Osteocyte (in vitro differentiated cells): ENCODE measurements at regions not wholly inside any gene's neighbourhood (a gene's known extent, or its start where the extent isn't known, plus 50 kb on each side); places are given as distances from the start of the nearest gene placed in this dataset.

ENCODE experiments used
- DNase-seq: peaks from one replicate; pipeline ENCODE4 v3.0.0; 2021; ENCODE audit warnings: mixed read lengths; ENCODE audit not compliant: unreplicated experiment; ENCODE audit errors: extremely low spot score
- H3K27ac Mint-ChIP-seq: one replicate; pipeline ENCODE4 v1.8.0; 2021; ENCODE audit warnings: mild to moderate bottlenecking, mixed read lengths; ENCODE audit not compliant: unreplicated experiment
- H3K27me3 Mint-ChIP-seq: one replicate; pipeline ENCODE4 v1.8.0; 2021; ENCODE audit warnings: mixed read lengths; ENCODE audit not compliant: unreplicated experiment
- H3K36me3 Mint-ChIP-seq: one replicate; pipeline ENCODE4 v1.8.0; 2021; ENCODE audit warnings: mixed read lengths; ENCODE audit not compliant: unreplicated experiment
- H3K4me1 Mint-ChIP-seq: one replicate; pipeline ENCODE4 v1.8.0; 2021; ENCODE audit warnings: mixed read lengths; ENCODE audit not compliant: unreplicated experiment
- H3K4me3 Mint-ChIP-seq: one replicate; pipeline ENCODE4 v1.8.0; 2021; ENCODE audit warnings: mild to moderate bottlenecking, moderate library complexity, mixed read lengths; ENCODE audit not compliant: unreplicated experiment
- H3K9me3 Mint-ChIP-seq: one replicate; pipeline ENCODE4 v1.8.0; 2021; ENCODE audit warnings: mixed read lengths; ENCODE audit not compliant: unreplicated experiment
- CTCF ChIP-seq: fragments of 200-600 bp; sonication (generic); IDR thresholded peaks from 2 replicates; pipeline ENCODE4 v1.5.0; 2021; ENCODE audit warnings: antibody characterized with exemption, mild to moderate bottlenecking, moderate library complexity

GRCh38 chr5:58138791-58139190 is 321.1 kb downstream of the PLK2 start:
- DNase-seq = no peak
- Mint-ChIP-seq H3K36me3 (no peaks in the 10 kb centered on the region), H3K9me3 (no peaks in the 10 kb centered on the region), H3K4me1 (peaks cover 19% of the 10 kb centered on the region), H3K27ac (no peak overlapping the region), H3K4me3 (no peak overlapping the region), H3K27me3 (no peaks in the 10 kb centered on the region)
- no peak for TF ChIP-seq CTCF

- no peaks in the 10 kb centered on the region for H3K9me3 Mint-ChIP-seq
- no peaks in the 10 kb centered on the region for H3K36me3 Mint-ChIP-seq
- no peak overlapping the region for H3K4me3 Mint-ChIP-seq
- no peaks in the 10 kb centered on the region for H3K27me3 Mint-ChIP-seq
- no peak overlapping the region for H3K27ac Mint-ChIP-seq
- DNase-seq = no peak
- TF ChIP-seq CTCF = no peak
- peaks cover 31% of the 10 kb centered on the region for H3K4me1 Mint-ChIP-seq
These were observed 323.5 kb downstream of the PLK2 start for GRCh38 chr5:58136406-58136805.

GRCh38 chr5:58135571-58136335 is 324.1 kb downstream of the PLK2 start:
- H3K4me3 Mint-ChIP-seq = no peak overlapping the region

GRCh38 chr5:58133631-58134296 is 326.1 kb downstream of the PLK2 start:
- Mint-ChIP-seq H3K27ac (peak overlapping the region; percentile 65), H3K36me3 (no peaks in the 10 kb centered on the region), H3K4me3 (peak overlapping the region; percentile 23), H3K9me3 (no peaks in the 10 kb centered on the region), H3K4me1 (peaks cover 32% of the 10 kb centered on the region), H3K27me3 (no peaks in the 10 kb centered on the region)
- TF ChIP-seq CTCF = no peak
- no peak for DNase-seq

More at GRCh38 chr5:58135571-58136335, 324.1 kb downstream of the PLK2 start:
- TF ChIP-seq CTCF = no peak
- H3K4me1 Mint-ChIP-seq = peaks cover 31% of the 10 kb centered on the region
- H3K36me3 Mint-ChIP-seq = no peaks in the 10 kb centered on the region
- no peak overlapping the region for H3K27ac Mint-ChIP-seq
- no peak for DNase-seq
- H3K9me3 Mint-ChIP-seq = no peaks in the 10 kb centered on the region
- H3K27me3 Mint-ChIP-seq = no peaks in the 10 kb centered on the region

GRCh38 chr5:58133216-58133615 is 326.7 kb downstream of the PLK2 start:
- Mint-ChIP-seq H3K36me3 (no peaks in the 10 kb centered on the region), H3K9me3 (no peaks in the 10 kb centered on the region), H3K4me1 (peaks cover 37% of the 10 kb centered on the region), H3K27me3 (no peaks in the 10 kb centered on the region), H3K27ac (peak overlapping the region; percentile 65), H3K4me3 (no peak overlapping the region)
- TF ChIP-seq CTCF = no peak
- DNase-seq = no peak
